Right lobe of liver (tissue), 6 donors: ENCODE measurements at regions not wholly inside any gene's neighbourhood (a gene's known extent, or its start where the extent isn't known, plus 50 kb on each side); places are given as distances from the start of the nearest gene placed in this dataset.

Source experiments
- ATAC-seq, 4 donors: fragments of 200-7000 bp; cut with Tn5 transposase; one replicate each; pipeline ENCODE4 v1.9.1; 2020; ENCODE audit warnings: mild to moderate bottlenecking in 4 of 4, moderate library complexity in 4 of 4
- DNase-seq, 3 donors: peaks; one replicate each; pipeline ENCODE4 v3.0.0-alpha.2; 2020
- H3K27ac ChIP-seq, 3 donors: fragments of 200-600 bp; one replicate each; pipeline ENCODE4 v1.8.0; 2022
- H3K27me3 ChIP-seq, 2 donors: fragments of 200-600 bp; one replicate each; pipeline ENCODE4 v1.8.0; 2022
- H3K36me3 ChIP-seq, 4 donors: fragments of 200-600 bp; sonication (generic) in 1 of 4; one replicate each; pipeline versions ENCODE4 v1.5.1 to v1.8.0; 2017 to 2022; ENCODE audit warnings: control low read depth in 1 of 4
- H3K4me1 ChIP-seq, 4 donors: fragments of 200-600 bp; sonication (generic) in 1 of 4; one replicate each; pipeline versions ENCODE4 v1.5.1 to v1.8.0; 2017 to 2022; ENCODE audit warnings: control low read depth in 1 of 4
- H3K4me3 ChIP-seq, 3 donors: fragments of 200-600 bp; one replicate each; pipeline ENCODE4 v1.8.0; 2022
- H3K9me3 ChIP-seq, 4 donors: fragments of 200-600 bp; sonication (generic) in 1 of 4; one replicate each; pipeline versions ENCODE4 v1.5.1 to v1.8.0; 2017 to 2022; ENCODE audit warnings: control low read depth in 1 of 4
- CTCF ChIP-seq, 4 donors: fragments of 200-600 bp in 3 of 4; fragments of 450-650 bp in 1 of 4; IDR thresholded peaks; one replicate each; pipeline versions ENCODE4 v1.5.1 to v1.8.0; 2016 to 2022; ENCODE audit warnings: antibody characterized with exemption in 4 of 4, mild to moderate bottlenecking in 2 of 4
- POLR2A ChIP-seq: fragments of 450-650 bp; IDR thresholded peaks from one replicate; pipeline ENCODE4 v1.6.1; 2017; ENCODE audit warnings: antibody characterized with exemption, mild to moderate bottlenecking
- WGBS: methylation state at CpG from one replicate; pipeline ENCODE4 v1.1.6; 2018; ENCODE audit warnings: low coverage, low lambda C conversion rate; ENCODE audit not compliant: insufficient coverage; ENCODE audit errors: missing lambda C conversion rate; 5-methylcytosine and 5-hydroxymethylcytosine counted together
- intact Hi-C, 2 donors: fragments of 100-400 bp; cut with DNase I; formaldehyde crosslinking; loops; one replicate each; pipeline versions ENCODE4 v1.11.2 to v1.14.1; 2022
- donor health status: DM: no; HTN: yes; CAD: no.
- donor health status: DM: no; HTN: no; CAD: no.
- donor health status: DM: no; HTN: no; CAD: no.
- donor health status: DM: no; HTN: yes; CAD: no.
- donor health status: DM: no; HTN: yes; CAD: no.

GRCh38 chr9:26413611-26414010, 479.0 kb downstream of the CAAP1 start:
- no peak for DNase-seq
- Histone ChIP-seq H3K27me3 (no peaks in the 10 kb centered on the region), H3K9me3 (no peaks in the 10 kb centered on the region), H3K36me3 (no peaks in the 10 kb centered on the region), H3K4me1 (no peaks in the 10 kb centered on the region), H3K27ac (no peak overlapping the region), H3K4me3 (no peak overlapping the region)
- intact Hi-C loops, result no loop called here
- no peak for ATAC-seq
- no peak for TF ChIP-seq CTCF (IDR thresholded peaks at IDR 0.05)
- no peak for TF ChIP-seq POLR2A
- WGBS, result 62% methylated on average over 4 of the region's 4 CpGs

- Histone ChIP-seq H3K27ac (no peak overlapping the region), H3K4me3 (no peak overlapping the region), H3K9me3 (no peaks in the 10 kb centered on the region), H3K4me1 (no peaks in the 10 kb centered on the region), H3K36me3 (no peaks in the 10 kb centered on the region), H3K27me3 (no peaks in the 10 kb centered on the region)
- intact Hi-C loops, result no loop called here
- ATAC-seq, result no peak
- 43% methylated on average over 1 of the region's 1 CpG for WGBS
- no peak for DNase-seq
- no peak for TF ChIP-seq POLR2A
Observed at GRCh38 chr9:26412446-26412845, 480.2 kb downstream of the CAAP1 start.

GRCh38 chr9:26406676-26407075, 485.9 kb downstream of the CAAP1 start:
- intact Hi-C loops, result no loop called here
- Histone ChIP-seq H3K4me1 (no peaks in the 10 kb centered on the region), H3K27ac (no peak overlapping the region), H3K27me3 (no peaks in the 10 kb centered on the region), H3K36me3 (no peaks in the 10 kb centered on the region), H3K4me3 (no peak overlapping the region), H3K9me3 (no peaks in the 10 kb centered on the region)
- DNase-seq, result no peak
- TF ChIP-seq POLR2A, result no peak
- no peak for TF ChIP-seq CTCF (IDR thresholded peaks at IDR 0.05)
- no peak for ATAC-seq
- WGBS, result 38% methylated on average over 2 of the region's 2 CpGs

- 51% methylated on average over 4 of the region's 4 CpGs for WGBS
- DNase-seq, result no peak
- H3K9me3 ChIP-seq, result no peaks in the 10 kb centered on the region
- TF ChIP-seq CTCF (IDR thresholded peaks at IDR 0.05) (no peak), POLR2A (no peak)
- no peak overlapping the region for H3K27ac ChIP-seq
- no peak for ATAC-seq
- H3K36me3 ChIP-seq, result no peaks in the 10 kb centered on the region
- no peak overlapping the region for H3K4me3 ChIP-seq
- H3K27me3 ChIP-seq, result no peaks in the 10 kb centered on the region
- H3K4me1 ChIP-seq, result no peaks in the 10 kb centered on the region
- intact Hi-C loops, result no loop called here
Observed at GRCh38 chr9:26399556-26399955, 493.0 kb downstream of the CAAP1 start.

- no peaks in the 10 kb centered on the region for H3K9me3 ChIP-seq
- H3K27ac ChIP-seq, result no peak overlapping the region
- H3K4me3 ChIP-seq, result no peak overlapping the region
- intact Hi-C loops, result no loop called here
- H3K27me3 ChIP-seq, result no peaks in the 10 kb centered on the region
- H3K36me3 ChIP-seq, result no peaks in the 10 kb centered on the region
- WGBS, result no CpG with 5 or more reads among the region's 1 CpG
- no peak for DNase-seq
- TF ChIP-seq POLR2A (no peak), CTCF (IDR thresholded peaks at IDR 0.05) (no peak)
- peak in 1 of 4 donors; percentile 10 for ATAC-seq
- no peaks in the 10 kb centered on the region for H3K4me1 ChIP-seq
Observed at GRCh38 chr9:26394025-26394424, 498.6 kb downstream of the CAAP1 start.
